Ramos (cell line): ENCODE measurements at regions not wholly inside any gene's neighbourhood (a gene's known extent, or its start where the extent isn't known, plus 50 kb on each side); places are given as distances from the start of the nearest gene placed in this dataset.
"Not testable (repeated sequence)": the region's sequence is repeated elsewhere in the genome, so short reads cannot be mapped to it uniquely, and the experiment has no call there.

Experiments used
- in situ Hi-C: fragments of 300-500 bp; cut with MboI; formaldehyde crosslinking; loops from one replicate; pipeline ENCODE4 v1.14.3; 2022; ENCODE audit warnings: low sequenced_read_pairs; ENCODE audit not compliant: unreplicated experiment

- in situ Hi-C loops, result no loop called here
Measured at GRCh38 chr10:65231148-65231547, 1694.7 kb upstream of the LRRTM3 start.

DNA sequence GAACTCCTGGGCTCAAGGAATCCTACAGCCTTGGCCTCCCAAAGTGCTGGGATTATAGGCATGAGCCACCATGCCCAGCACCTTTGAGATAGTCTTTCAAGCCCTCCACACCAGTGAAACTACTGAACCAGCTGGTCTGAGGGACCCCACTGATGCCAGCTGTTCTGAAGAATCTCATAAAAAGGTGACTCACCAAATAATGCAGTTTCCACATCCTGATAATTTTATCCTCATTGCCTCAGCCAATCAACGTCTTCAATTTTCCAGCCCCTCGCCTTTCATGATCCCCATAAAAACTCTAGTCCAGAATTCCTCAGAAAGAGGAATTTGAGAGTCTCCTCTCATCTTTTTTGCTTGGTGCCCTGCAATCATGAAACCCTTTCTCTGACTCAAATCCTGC, 1691.6 kb upstream of the LRRTM3 start:
- in situ Hi-C loops, result no loop called here

- in situ Hi-C loops, result no loop called here
Measured at GRCh38 chr10:65235266-65235665, 1690.6 kb upstream of the LRRTM3 start.

DNA sequence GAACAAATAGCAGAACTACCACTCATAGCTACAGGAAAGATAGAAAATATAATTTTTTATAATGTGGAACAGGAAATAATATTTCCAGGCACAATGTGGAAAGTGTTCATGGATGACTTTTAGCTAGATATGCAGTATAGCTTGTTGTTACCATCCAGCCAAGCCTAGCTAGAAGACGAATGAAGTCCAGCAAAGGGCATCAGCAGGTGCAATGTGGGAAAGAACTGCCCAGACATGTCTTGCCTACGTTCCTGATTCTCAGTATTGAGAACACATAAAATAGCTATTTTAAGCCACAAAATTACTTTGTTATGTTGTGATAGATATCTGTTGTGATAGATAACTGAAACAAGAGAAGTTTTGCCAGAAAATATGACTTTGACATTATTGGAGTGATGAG, 1690.0 kb upstream of the LRRTM3 start:
- in situ Hi-C loops, result no loop called here

GRCh38 chr10:65265451-65265954, 1660.3 kb upstream of the LRRTM3 start:
- in situ Hi-C loops, result no loop called here

- in situ Hi-C loops, result not testable (repeated sequence)
Measured at GRCh38 chr10:65269551-65269950, 1656.3 kb upstream of the LRRTM3 start.

DNA sequence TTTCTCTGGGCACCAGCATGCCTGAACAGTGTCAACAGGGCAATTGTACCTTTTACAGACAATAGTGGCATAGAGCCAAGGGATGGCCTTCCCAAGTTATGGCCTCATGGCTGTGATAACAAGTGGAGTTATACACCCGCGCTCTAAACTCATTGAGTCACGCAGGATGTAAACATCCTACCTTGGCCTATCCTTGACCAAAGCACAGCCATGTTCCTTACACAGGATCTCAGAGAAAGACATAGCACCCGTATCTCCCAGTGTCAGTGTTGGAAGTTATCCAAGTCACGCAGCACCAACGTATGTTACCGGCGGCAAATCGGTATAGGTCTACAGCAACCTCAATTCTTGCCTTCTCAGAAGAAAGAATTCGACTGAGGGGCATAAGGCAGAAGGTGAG, 1654.9 kb upstream of the LRRTM3 start:
- in situ Hi-C loops, result no loop called here

DNA sequence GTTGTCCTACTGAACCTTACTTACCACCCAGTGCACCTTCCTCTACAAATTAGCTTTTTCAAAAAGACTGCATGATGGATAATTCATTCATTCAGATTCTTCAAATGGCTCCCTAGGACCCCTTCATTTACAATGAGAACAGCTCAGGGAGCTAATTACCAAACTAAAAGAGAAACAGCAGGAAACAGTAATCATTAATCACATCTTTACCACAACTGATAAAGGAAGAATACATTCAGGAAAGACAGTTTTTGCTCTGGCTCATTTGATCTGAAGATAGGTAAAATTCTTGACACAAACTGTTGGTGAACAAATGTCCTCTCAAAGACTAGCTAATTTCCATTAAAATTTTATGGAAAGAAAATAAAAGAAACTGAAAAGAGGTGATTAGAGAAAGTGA, 1652.7 kb upstream of the LRRTM3 start:
- in situ Hi-C loops, result no loop called here

DNA sequence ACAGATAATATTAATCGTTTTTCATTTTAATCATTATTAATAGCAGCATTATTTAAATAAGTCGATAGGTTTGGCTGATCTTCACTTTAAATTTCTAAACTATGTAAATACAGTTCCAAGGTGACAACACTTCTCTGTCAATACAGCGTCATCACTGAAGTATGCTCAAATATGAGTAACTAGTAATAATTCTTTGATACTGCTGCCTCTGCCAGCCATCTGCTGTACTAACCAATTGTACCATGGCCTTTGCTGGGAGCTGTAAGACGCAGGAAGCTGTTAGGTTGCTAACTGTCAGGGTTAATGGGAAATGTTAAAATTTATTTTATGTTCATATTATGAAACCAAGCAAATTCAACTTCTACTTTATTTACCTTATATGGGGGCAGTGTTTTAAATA, 1650.5 kb upstream of the LRRTM3 start:
- in situ Hi-C loops, result no loop called here

GRCh38 chr10:65284495-65285041, 1641.3 kb upstream of the LRRTM3 start:
- in situ Hi-C loops, result no loop called here

DNA sequence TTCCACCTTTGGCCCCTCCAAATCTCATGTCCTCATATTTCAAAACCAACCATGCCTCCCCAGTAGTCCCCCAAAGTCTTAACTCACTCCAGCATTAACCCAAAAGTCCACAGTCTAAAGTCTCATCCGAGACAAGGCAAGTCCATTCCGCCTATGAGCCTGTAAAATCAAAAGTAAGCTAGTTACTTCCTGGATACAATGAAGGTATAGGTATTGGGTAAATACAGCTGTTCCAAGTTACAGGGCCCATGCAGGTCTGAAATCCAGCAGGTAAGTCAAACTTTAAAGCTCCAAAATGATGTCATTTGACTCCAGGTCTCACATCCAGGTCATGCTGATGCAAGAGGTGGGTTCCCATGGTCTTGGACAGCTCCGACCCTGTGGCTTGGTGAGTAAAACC, 1640.1 kb upstream of the LRRTM3 start:
- in situ Hi-C loops, result not testable (repeated sequence)

DNA sequence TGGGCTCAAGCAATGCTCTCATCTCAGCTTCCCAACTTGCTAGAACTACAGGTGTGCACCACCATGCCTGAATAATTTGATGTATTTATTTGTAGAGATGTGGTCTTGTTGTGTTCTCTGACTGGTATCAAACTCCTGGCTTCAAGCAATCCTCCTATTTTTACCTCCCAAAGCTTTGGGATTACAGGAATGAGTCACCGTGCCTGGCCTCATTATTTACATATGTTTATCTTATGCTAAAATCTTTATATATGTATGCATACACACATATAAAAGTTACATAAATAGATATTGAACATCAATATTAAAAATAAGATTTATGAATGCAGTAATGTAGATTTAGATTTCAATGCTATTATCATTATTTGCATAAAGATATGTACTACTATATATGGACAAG, 1634.5 kb upstream of the LRRTM3 start:
- in situ Hi-C loops, result no loop called here

- in situ Hi-C loops, result no loop called here
Measured at GRCh38 chr10:65292551-65292950, 1633.3 kb upstream of the LRRTM3 start.

DNA sequence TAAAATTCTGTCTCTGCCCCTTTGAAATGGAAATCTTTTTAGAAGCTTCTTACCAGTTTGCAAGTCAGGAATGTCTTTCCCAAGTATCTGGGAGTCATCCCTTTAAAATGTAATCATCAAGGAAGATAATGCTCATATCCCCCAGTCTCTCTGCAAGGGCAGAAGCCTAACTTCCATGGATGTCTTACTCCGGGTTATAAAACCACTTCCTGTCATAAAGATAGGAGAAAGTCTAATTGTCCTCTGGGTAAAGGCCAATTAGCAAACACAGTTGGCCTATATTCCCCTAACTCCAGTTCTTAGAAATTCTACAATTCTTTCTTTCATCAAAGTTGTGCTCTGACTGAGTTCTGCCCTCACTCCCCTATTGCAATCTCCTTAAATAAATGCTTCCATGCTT, 1631.5 kb upstream of the LRRTM3 start:
- in situ Hi-C loops, result no loop called here

- in situ Hi-C loops, result no loop called here
Measured at GRCh38 chr10:65301181-65301580, 1624.7 kb upstream of the LRRTM3 start.

DNA sequence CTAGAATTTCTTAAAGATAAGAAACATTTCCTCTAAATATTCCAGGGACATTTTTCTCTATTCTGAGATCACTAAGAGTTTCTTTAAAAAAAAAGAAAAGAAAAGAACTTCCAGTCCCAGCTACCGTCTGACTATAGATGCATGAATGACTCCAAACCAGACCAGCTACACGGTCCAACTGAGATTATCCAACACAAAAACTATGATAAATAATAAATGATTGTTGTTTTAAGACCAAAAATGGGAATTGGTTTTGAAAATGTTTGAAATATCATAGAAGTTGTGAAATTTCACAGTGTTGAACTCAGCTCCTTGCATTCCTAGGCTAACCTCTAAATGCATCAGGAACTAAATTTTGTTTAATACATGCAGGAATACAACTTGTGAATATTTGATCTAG, 1619.6 kb upstream of the LRRTM3 start:
- in situ Hi-C loops, result no loop called here

DNA sequence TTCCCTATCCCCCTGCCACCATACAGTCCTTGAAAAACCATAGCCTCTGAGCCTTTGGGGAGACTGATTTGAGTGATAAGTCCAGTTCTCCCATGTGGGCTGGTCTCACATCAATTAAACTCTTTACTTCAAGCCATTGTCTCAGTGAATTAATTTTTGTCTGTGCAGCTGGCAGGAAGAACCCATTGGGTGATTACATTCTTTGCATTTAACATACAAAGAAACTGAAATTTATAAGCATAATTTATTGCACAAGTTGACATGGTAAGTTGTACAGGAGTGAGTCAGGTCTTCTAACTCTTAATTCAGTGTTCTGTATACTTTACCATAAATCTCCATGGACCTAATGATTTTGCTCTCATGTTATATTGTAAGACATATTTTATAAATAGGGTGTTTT, 1613.0 kb upstream of the LRRTM3 start:
- in situ Hi-C loops, result no loop called here

DNA sequence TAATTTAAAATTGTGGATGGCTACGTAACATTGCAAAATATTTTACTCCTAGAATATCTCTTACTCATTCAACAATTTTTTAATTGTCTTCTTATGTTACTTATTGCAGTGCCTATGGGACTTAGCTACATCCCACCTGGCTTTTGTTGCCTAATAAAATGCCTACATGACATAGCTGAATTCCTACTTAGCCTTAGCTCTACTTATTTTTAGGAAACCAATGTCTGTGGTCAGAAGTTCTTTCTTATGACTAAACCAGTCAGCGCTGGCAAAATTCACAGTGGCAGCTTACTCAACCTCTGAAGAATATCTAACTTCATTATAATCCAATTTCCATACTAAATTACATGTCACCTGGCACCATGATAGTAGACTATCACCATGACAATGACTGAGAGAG, 1612.4 kb upstream of the LRRTM3 start:
- in situ Hi-C loops, result no loop called here

GRCh38 chr10:65314253-65314652, 1611.6 kb upstream of the LRRTM3 start:
- in situ Hi-C loops, result no loop called here

DNA sequence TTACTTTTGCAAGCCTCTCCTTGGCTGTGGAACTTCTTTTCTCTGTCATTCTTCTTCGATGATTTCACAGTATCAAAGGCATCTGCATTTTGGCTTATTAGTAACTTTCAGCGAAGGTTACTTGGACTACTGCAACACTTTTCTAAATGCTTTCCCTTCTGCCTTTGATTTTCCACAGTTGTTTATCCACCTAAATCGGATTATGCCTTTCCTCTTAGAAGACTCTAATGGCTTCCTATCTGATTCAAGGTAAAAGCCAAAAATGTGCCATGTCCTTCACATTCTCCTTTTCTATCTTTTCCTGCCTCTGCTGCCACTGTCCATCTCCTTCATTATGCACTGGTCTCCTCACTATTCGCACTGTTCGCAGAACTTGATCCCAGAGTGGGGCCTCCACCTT, 1606.3 kb upstream of the LRRTM3 start:
- in situ Hi-C loops, result no loop called here

DNA sequence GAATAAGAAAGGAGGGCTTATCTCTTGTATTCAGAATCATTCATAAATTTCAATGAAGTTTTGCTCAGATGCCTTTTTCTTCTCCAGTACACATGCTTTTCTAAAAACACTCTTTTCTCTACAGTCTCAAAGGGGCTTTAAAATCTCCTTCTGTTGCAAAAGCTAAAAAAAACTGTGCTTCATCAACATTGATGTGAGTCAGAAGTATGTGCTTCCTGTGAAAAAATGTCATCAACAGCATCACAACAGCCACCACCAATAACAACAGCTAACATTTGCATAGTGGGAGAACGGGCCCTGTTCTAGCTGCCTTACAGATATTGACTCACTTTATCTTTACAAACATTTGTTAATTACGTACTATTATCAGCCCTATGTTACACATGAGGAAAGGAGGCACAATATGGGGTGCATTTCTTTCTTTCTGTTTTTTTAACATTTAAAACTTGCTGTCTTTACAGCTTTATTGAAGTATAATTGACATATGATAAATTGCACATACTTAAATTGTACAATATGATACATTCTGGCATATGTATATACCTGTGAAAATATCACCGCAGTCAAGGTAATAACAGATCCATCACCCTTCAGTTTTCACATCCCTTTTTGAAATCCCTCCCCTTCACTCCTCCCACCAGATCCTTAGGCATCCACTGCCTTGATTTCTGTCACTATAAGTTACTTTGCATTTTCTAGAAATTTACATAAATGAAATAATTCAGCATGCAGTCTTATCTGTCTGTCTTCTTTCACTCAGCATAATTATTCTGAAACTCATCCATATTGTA, 1605.4 kb upstream of the LRRTM3 start:
- in situ Hi-C loops, result no loop called here

DNA sequence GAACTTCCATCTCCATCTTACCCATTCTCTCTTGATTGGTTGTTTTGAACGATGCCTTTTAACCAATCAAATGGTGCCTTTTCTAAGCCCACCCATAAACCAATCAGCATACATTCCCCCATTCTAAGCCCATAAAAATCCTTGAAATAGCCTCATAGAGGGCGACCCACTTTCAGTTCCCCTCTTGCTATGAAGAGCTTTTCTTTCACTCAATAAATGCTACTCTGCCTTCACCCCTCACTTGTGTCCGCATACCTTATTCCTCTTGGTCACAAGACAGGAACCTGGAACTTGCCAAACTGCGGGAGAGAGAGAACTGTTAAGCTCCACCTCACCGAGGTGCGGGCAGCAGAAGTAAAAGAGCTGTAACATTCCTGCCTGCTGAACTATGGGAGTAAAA, 1602.0 kb upstream of the LRRTM3 start:
- in situ Hi-C loops, result no loop called here
